ENCODE measurements at regions not wholly inside any gene's neighbourhood (a gene's known extent, or its start where the extent isn't known, plus 50 kb on each side); places are given as distances from the start of the nearest gene placed in this dataset.

DNA sequence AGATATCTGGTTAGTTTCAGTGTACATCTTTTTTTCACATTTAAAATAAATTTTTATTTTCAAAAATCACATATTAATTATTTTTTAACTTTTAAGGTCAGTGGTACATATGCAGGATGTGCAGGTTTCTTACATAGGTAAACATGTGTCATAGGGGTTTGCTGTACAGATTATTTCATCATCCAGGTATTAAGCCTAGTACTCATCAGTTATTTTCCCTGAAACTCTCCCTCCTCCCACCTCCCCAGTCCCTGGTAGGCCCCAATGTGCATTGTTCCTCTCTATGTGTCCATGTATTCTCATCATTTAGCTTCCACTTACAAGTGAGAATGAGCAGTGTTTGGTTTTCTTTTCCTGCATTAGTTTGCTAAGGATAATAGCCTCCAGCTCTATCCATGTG lies 323.0 kb downstream of the C7orf25 start:
- H3K56ac ChIP-seq (replicated peaks; ENCODE audit: insufficient read length, low read depth, low read length), result no peak overlapping the region
- H3K4ac ChIP-seq (replicated peaks; ENCODE audit: insufficient read length, low read depth, low read length), result no peak overlapping the region
- no peaks in the 10 kb centered on the region for H4K20me1 ChIP-seq (replicated peaks in 1 of 2; ENCODE audit: control insufficient read depth in 1 of 2, insufficient read depth in 2 of 2, low read length in 2 of 2)
- H4K8ac ChIP-seq (ENCODE audit: extremely low read depth, insufficient read depth, low read length), result no peak overlapping the region
- no peaks in the 10 kb centered on the region for H3K79me2 ChIP-seq (ENCODE audit: control insufficient read depth in 1 of 2, insufficient read depth in 2 of 2, low read length in 2 of 2)
- no peak overlapping the region for H2BK15ac ChIP-seq (ENCODE audit: low read length)
- no peak overlapping the region for H3K14ac ChIP-seq (ENCODE audit: insufficient read length)
- no peak overlapping the region for H3K4me2 ChIP-seq (ENCODE audit: insufficient read depth in 1 of 2, low read depth in 2 of 2, low read length in 2 of 2)
- CTCF ChIA-PET (ENCODE audit: partially characterized antibody), result interaction anchor here (3.6 kb wide), 1 partner anchor 14 kb away, joined by 12 read pairs; no protein-coding TSS in a partner anchor
- POLR2A ChIA-PET (ENCODE audit: partially characterized antibody), result no interaction called here
- no peak overlapping the region for H3K18ac ChIP-seq (ENCODE audit: extremely low read depth, low read length)
- H2AFZ ChIP-seq (ENCODE audit: low read length), result no peak overlapping the region
- DNase-seq (ENCODE audit: low read depth in 1 of 2, low spot score in 2 of 2) (no peak), FAIRE-seq (no peak)
- no peak overlapping the region for H4K5ac ChIP-seq (ENCODE audit: insufficient read length, low read depth, low read length)
- no peaks in the 10 kb centered on the region for H3K4me1 ChIP-seq (replicated peaks in 1 of 4; ENCODE audit: control insufficient read depth in 3 of 4, insufficient read depth in 4 of 4, low read length in 3 of 4)
- no peak overlapping the region for H2AK5ac ChIP-seq (ENCODE audit: low read depth, low read length)
- no peaks in the 10 kb centered on the region for H3K27me3 ChIP-seq (replicated peaks in 1 of 4; ENCODE audit: control insufficient read depth in 3 of 4, extremely low read depth in 1 of 4, insufficient read depth in 3 of 4, low read length in 3 of 4)
- H2BK120ac ChIP-seq (replicated peaks; ENCODE audit: low read depth, low read length), result no peak overlapping the region
- H3K79me1 ChIP-seq (ENCODE audit: low read depth, low read length), result no peaks in the 10 kb centered on the region
- no peak overlapping the region for H2BK5ac ChIP-seq (ENCODE audit: low read depth, low read length)
- no peak overlapping the region for H4K91ac ChIP-seq (replicated peaks; ENCODE audit: insufficient read length, low read length)
- peaks cover 8 to 15% of the 10 kb centered on the region in 2 experiments; a peak in 3 of 4 replicates for H3K9me3 ChIP-seq (ENCODE audit: insufficient read depth in 2 of 2, low read depth in 1 of 2, low read length in 1 of 2)
- H3K23ac ChIP-seq (ENCODE audit: insufficient read length), result no peak overlapping the region
- H3K27ac ChIP-seq (ENCODE audit: low read depth, low read length), result no peak overlapping the region
- no peaks in the 10 kb centered on the region for H3K23me2 ChIP-seq (ENCODE audit: low read depth, low read length)
- H2BK12ac ChIP-seq (ENCODE audit: low read depth, low read length), result no peak overlapping the region
- H3K9ac ChIP-seq (replicated peaks in 1 of 4; ENCODE audit: extremely low read depth in 1 of 4, low read depth in 3 of 4, low read length in 3 of 4), result no peak overlapping the region
- no peak overlapping the region for H2BK20ac ChIP-seq (ENCODE audit: low read length)
- H3K36me3 ChIP-seq (ENCODE audit: control insufficient read depth in 2 of 4, insufficient read depth in 4 of 4, low read length in 3 of 4), result no peaks in the 10 kb centered on the region
- H3K4me3 ChIP-seq (ENCODE audit: extremely low read depth in 1 of 4, insufficient read depth in 2 of 4, low read depth in 3 of 4, low read length in 4 of 4), result no peak overlapping the region
- no peak for TF ChIP-seq HDAC6 (IDR thresholded peaks at IDR 0.05; ENCODE audit: low read depth, low read length)
- TF ChIP-seq CHD1 (IDR thresholded peaks at IDR 0.05; ENCODE audit: low read depth, low read length), result no peak
- TF ChIP-seq POLR2A (IDR thresholded peaks at IDR 0.05; ENCODE audit: control extremely low read depth in 1 of 2, low read depth in 2 of 2, low read length in 2 of 2), result no peak
- no peak for TF ChIP-seq CTCF (IDR thresholded peaks at IDR 0.05; ENCODE audit: control extremely low read depth in 1 of 3, insufficient read depth in 1 of 3, low read depth in 1 of 3, low read length in 3 of 3)
- TF ChIP-seq MAX (IDR thresholded peaks at IDR 0.05), result no peak
- no peak for TF ChIP-seq JUND (IDR thresholded peaks at IDR 0.05; ENCODE audit: low read length)
- no peak for TF ChIP-seq KDM5A (IDR thresholded peaks at IDR 0.05; ENCODE audit: low read length)
- TF ChIP-seq, protein P1, sequence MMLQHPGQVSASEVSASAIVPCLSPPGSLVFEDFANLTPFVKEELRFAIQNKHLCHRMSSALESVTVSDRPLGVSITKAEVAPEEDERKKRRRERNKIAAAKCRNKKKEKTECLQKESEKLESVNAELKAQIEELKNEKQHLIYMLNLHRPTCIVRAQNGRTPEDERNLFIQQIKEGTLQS (IDR thresholded peaks at IDR 0.05; ENCODE audit: insufficient read depth, low read depth, low read length), result no peak
- no peak for TF ChIP-seq CEBPB (IDR thresholded peaks at IDR 0.05; ENCODE audit: low read depth, low read length)
- no peak for TF ChIP-seq RAD21 (IDR thresholded peaks at IDR 0.05 in 1 of 2, conservative IDR thresholded peaks at IDR 0.05 in 1 of 2; ENCODE audit: low read depth in 2 of 2, low read length in 2 of 2)
- TF ChIP-seq MAFK (IDR thresholded peaks at IDR 0.05; ENCODE audit: low read depth, low read length), result no peak
- no peak for TF ChIP-seq RNF2 (IDR thresholded peaks at IDR 0.05; ENCODE audit: borderline replicate concordance, low read depth, low read length, missing control alignments, poor library complexity, severe bottlenecking)

All from H1 (cell line).